ENCODE measurements at regions not wholly inside any gene's neighbourhood (a gene's known extent, or its start where the extent isn't known, plus 50 kb on each side); places are given as distances from the start of the nearest gene placed in this dataset.

- no peak for DNase-seq
Observed at GRCh38 chr5:3393122-3393919, 202.3 kb upstream of the IRX1 start.

GRCh38 chr5:3392306-3392939 lies 203.2 kb upstream of the IRX1 start:
- no peak for DNase-seq

- DNase-seq, result no peak
Observed at GRCh38 chr5:3391210-3391609, 204.4 kb upstream of the IRX1 start.

GRCh38 chr5:3389471-3390026 lies 206.1 kb upstream of the IRX1 start:
- DNase-seq, result no peak

GRCh38 chr5:3386637-3387036 lies 209.0 kb upstream of the IRX1 start:
- DNase-seq, result no peak

- DNase-seq, result no peak
Observed at GRCh38 chr5:3385991-3386519, 209.6 kb upstream of the IRX1 start.

- DNase-seq, result no peak
Observed at GRCh38 chr5:3384531-3384930, 211.1 kb upstream of the IRX1 start.

- no peak for DNase-seq
Observed at GRCh38 chr5:3382782-3383181, 212.8 kb upstream of the IRX1 start.

GRCh38 chr5:3382151-3382550 lies 213.5 kb upstream of the IRX1 start:
- no peak for DNase-seq

GRCh38 chr5:3381206-3381825 lies 214.3 kb upstream of the IRX1 start:
- no peak for DNase-seq

- no peak for DNase-seq
Observed at GRCh38 chr5:3380689-3381088, 214.9 kb upstream of the IRX1 start.

- no peak for DNase-seq
Observed at GRCh38 chr5:3377831-3378230, 217.8 kb upstream of the IRX1 start.

GRCh38 chr5:3377176-3377575 lies 218.5 kb upstream of the IRX1 start:
- DNase-seq, result no peak

GRCh38 chr5:3376611-3377010 lies 219.0 kb upstream of the IRX1 start:
- DNase-seq, result no peak

GRCh38 chr5:3375586-3376311 lies 219.9 kb upstream of the IRX1 start:
- DNase-seq, result no peak

GRCh38 chr5:3373391-3373790 lies 222.2 kb upstream of the IRX1 start:
- DNase-seq, result no peak

GRCh38 chr5:3372289-3372688 lies 223.3 kb upstream of the IRX1 start:
- no peak for DNase-seq

GRCh38 chr5:3365501-3366215 lies 230.0 kb upstream of the IRX1 start:
- no peak for DNase-seq

- no peak for DNase-seq
Observed at GRCh38 chr5:3364941-3365340, 230.7 kb upstream of the IRX1 start.

GRCh38 chr5:3364433-3364832 lies 231.2 kb upstream of the IRX1 start:
- no peak for DNase-seq

GRCh38 chr5:3362606-3362910 lies 233.1 kb upstream of the IRX1 start:
- DNase-seq, result no peak

Data from hippocampal formation (tissue), 2 donors.